ENCODE measurements at regions not wholly inside any gene's neighbourhood (a gene's known extent, or its start where the extent isn't known, plus 50 kb on each side); places are given as distances from the start of the nearest gene placed in this dataset.

DNA sequence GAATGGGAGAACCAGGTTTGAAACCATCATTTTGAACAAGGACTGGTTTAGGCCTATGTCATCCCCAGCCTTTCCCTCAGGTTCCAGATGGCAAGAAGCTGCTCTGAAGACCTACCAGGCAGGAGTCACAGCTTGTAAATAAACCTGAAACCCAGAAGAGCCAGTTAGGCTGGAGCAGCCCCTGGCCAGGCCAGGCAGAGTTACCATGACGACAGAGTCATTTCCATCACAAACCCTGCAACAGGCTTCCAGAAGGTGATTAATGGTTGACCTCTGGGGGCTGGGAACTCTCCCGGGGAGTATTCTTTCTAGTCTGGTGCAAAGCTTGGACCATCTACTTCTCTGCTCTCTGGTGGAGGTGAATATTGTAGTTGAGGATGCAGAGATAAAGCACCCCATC lies 164.1 kb upstream of the NCAM1 start:
- DNase-seq, result no peak

DNA sequence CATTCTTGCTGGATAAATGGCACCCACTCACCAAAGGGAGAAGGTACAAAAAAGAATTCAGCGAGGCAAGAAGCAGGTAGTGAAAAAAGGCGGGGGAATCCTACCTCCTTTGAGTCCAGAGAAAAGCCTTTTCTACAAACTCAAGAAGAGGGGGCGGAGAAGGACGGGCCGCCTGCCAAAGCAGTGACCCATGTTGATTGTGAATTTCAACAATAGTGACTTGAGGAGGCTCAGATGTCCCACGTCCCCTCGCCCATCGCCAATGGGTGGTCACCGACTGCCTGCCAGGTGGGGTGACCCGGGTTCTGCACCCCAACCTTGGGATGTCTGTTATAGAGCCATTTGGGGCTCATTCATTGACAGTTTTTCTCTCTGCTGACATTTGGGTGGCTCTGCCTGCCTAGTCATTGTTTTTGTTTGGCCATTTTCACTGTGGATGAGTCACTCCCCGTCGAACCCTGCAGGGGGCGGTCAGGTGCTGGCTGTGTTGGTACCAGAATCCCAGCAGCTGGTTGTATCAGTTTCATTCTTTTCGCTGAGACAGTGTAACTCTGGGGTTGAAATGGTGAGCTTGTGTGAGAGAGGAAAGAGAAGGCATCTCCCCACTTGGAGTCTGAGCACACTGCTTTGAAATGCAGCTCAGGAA lies 163.4 kb upstream of the NCAM1 start:
- peak; percentile 22 for DNase-seq

DNA sequence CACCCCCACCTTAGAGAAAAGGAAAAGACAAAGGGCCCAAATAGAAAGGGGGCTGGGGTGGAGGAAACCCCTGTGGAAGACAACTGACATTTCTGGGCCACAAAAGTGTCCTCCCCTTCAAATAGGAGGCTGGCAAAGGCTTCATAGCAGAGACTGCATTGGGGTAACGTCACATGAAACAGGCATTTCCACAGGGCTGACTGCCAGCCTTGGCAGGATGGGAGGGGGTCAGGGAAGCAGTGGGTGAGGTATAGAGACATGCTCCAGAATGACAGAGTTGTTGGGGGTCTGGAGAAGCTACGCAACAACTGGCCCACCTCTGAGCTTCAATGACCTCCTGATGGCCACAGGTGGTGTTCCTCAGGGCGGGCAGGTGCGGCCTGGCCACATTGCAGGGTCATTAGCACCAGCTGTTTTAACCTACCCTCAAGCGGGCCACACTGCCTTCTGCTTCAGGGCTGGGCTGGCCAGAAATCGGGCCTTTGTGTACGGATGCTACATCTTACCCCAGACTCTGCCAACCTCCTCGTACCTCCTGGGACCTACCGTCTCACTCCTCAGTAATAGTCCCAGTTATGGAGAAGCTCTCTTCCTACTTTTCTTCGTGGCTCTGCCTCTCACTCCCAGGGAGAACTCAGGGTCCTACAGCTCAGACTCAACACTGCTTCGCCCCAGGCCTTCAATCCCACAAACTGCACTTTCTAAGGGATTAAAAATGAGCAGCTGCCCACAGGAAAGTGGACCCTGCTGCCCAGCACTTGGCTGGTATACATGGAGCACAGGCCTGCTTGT lies 160.0 kb upstream of the NCAM1 start:
- no peak for DNase-seq

DNA sequence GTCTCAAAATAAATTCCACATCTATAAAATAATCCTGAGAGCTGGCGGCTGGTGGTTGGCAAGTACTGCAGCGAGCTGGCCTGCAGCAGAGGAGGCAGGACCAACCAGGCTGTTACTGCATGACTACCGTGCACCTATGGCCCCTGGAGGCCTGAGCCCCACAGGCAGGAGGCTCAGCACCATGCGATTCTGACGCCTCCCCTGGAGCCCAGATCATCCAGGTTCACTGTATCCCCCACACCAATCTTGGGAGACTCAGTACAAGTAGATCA lies 159.5 kb upstream of the NCAM1 start:
- DNase-seq, result no peak

DNA sequence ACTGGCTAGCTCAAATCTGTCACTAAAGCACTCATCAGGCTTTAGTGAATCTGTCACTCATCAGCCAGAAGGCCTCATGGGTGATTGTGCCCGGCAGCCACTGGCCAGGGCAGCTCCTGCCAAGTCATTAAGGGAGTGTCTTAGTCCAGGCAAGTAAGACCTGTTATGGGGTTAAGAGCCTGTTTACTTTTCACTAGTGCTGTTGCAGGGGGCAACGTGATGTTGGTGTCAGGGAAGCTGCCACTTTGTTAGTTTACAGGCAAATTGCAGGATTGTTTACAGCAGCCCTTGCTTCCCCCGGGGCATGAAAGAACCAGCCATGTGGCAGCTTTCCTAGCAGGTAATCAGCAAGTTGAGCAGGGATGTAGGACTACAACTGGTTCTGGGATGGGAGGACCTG lies 155.6 kb upstream of the NCAM1 start:
- no peak for DNase-seq

DNA sequence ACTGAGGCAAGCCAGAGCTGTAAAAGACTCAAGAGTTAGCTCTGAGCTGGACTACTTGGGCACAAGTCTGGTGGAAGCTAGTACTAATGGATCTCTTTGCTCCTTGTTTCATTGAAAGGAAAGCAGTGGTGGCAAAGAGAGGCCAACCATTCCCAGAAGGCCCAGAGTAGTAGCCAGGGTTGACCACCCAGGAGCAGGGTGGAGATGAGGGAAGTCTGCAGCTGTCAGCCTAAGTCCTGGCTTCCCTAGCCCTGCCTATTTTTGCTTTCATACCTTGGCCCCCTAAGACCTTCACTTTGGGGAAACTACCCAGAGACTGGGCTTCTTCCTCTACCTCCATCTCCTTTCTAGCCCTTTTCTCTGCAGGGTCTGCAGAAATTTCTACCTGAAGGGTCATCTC lies 155.0 kb upstream of the NCAM1 start:
- DNase-seq, result no peak

DNA sequence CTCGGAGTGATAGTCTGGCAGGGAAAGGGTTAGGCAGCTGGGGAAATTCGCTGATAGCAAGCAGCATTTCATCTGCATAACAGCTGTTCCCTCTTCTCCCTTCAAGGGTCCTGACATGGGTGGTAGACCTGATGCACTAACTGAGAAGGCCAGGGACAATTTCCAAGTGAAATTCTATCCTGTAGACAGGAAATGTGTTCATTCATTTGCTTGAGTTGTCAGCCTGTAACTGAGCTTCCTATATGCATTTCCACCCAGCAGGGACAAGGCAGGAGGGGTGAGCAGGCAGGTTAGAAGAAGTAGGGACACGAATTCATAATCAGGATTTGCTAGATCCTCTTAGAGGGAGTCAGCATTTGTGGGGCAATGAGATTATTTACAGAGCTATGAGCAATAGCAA lies 154.3 kb upstream of the NCAM1 start:
- DNase-seq, result no peak

DNA sequence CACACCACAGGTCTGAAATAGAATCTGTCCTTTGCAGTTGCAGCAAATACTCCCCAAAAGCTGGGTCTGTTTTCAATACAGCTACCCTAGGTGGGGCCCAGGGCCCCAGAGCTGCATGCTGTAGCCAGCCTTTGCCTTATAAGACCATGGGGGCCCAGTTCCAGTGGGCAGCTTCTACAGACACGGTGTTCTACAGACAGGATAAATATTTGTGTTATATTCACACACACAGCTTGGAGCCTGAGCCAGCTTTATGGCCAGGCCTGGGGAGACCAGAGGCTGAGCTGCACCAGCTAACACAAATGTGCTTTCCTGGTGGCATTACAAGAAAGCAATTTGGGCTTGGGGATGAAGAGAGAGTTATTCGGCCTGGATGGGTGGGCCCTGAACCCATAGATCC lies 151.8 kb upstream of the NCAM1 start:
- no peak for DNase-seq

DNA sequence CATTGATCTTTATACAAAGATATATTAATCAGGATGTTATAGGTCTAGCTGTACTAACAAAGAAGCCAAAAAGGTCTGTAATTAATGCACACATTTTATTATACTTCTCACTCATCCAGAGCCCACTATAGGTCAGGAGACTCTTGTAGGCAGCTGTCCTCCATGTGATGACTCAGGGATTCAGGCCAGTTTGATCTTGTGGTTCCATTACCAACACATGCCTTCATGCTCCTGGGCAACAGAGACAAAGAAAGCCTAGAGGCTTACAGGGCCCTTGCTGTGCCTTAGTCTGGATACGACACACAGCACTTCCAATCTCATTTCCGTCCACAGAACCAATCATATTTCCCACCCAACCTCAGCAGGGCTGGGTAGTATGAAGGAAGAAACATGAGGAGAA lies 150.3 kb upstream of the NCAM1 start:
- no peak for DNase-seq

DNA sequence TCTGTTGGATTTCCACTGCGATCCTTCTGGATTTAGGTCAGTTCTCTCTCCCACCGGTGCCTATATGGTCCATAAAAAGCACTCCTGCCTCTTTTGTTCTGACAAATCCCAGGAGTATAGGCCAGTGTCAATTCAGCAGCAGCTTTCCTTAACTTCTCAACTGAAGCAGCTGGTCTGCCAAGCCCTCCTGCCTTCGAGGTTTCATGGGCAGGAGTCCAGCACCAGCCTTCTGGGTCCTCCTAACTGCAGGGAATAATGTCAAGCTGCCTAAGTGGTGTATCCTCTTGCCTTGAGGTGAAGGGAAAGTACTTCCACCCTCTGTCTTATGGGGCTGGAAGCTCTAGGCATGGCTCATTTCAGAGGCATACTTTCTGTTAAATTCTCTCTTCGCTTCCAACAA lies 149.4 kb upstream of the NCAM1 start:
- DNase-seq, result no peak

DNA sequence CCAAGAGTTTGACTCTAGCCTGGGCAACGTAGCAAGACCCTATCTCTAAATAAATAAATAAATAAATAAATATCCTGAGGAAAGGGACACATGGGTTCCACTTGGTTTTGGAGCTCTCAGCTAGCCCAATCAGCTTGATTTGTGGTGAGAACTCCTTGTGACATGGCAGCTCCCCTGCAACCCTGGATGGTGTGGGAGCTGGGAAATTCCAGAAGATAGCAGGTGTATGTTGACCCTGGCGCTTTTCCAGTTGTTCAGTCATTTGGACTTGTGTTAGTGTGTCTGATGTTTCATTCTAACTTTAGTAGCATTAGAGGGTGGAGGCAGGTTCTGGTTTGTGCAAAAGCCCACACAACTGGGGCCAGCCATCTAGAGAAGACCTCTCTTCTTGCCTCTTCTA lies 148.5 kb upstream of the NCAM1 start:
- no peak for DNase-seq

DNA sequence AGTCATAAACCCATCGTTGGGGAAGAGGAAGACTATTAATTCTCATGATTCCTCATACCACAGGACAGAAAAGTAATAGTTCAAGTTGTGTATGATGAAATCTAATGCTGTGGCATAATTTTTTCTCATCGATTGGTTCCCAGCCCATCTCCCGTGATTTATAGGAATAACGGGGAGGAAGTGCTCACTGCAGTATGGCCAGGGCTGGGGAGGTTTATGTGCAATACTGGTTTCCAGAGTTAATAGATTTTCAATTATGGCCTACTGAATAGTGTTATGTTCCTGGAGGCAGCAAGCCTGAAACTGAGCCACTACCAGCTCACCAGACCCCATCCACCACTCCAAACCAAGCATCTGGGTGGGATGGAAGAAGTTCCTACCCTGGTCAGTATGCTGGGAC lies 147.1 kb upstream of the NCAM1 start:
- no peak for DNase-seq

DNA sequence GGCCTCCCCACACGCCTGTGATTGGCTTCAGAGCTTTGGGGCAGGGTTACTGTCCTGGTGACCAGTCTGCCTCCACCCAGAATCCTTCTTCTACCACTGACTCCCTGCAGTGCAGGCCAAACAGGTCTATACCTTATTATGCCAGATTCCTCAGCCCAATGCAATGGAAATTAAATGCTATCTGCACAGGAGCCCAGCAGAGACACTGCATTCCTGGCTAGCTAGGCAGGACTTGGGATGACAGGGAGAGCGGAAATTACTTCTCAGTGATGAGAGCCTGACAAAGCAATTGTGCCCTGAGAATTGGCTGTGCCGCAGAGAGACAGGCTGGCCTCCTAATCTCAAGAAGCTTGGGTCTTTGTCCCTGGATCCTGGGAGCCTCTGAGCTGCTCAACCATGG lies 143.8 kb upstream of the NCAM1 start:
- DNase-seq, result no peak

DNA sequence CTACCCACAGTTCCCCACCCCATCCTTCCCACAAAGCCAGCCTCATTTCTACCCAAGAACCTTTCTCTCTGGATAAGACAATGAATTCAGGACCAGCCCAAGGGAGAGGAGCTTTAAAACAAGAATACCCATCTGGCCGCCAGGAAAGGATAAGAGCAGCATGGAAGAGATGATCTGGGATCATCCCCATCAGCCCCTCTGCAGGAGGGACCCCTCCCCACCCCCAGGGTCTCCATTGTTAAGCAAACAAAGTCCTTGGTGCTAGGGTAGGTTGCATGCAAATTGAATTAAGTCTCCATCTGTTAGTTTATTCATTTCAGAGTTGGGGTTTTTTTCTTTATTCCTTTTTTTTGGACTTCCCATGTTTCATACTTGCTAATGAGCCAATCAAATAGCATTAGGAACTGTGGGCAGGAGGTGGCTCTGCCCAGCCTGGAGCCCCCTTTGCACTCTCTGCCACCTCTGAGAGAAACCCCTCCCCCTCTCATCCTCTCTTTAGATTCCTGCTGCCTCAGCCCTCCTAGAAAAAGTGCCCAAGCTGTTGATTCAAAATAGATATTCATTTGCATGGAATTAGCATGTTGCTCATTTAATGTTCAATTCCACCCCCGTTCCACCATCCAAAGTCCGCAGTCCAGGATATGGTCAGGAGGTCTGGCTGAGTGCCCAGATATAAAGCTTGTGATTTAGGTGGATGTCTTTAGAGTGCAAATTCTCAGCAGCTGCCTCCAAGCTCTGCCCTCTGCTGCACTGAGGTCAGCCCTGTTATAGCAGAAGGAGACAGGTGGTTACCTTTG lies 138.5 kb upstream of the NCAM1 start:
- DNase-seq, result no peak

DNA sequence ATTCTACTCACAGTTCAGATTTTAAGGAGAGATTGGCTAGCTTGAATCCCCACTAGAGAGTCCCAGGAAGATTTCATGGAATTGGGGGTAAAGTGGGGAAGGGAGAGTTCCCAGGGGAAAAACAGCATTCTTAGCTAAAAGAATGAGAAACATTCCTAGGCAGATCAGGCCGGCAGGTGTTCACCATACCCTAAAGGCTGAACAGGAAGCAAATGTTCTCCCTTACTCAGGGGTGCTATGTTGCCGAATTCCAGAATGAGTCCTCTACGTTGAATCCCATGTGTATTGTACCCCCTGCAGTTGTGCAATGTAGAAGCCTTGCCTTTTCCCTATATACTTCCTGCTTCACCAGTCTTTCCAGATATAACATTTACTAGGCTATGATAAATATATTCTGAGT lies 135.2 kb upstream of the NCAM1 start:
- no peak for DNase-seq

DNA sequence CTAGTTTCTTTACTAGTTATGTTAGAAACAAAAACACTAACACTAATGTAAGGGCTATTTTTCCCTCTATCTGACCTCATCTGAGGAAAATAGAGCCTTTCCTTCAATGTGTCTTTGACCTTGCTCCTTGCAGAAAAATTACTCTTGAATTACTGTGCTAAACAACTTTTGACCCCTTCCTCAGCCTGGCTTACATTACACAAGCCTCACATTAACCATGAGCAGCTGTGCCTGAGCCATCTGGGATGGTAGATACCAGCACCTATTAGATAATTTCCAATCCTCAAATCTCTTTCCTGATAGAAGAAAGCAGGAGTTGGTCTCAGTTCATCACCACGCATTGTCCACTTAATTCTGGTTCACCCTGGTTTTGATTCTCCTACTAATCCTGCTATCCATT lies 134.4 kb upstream of the NCAM1 start:
- DNase-seq, result no peak

DNA sequence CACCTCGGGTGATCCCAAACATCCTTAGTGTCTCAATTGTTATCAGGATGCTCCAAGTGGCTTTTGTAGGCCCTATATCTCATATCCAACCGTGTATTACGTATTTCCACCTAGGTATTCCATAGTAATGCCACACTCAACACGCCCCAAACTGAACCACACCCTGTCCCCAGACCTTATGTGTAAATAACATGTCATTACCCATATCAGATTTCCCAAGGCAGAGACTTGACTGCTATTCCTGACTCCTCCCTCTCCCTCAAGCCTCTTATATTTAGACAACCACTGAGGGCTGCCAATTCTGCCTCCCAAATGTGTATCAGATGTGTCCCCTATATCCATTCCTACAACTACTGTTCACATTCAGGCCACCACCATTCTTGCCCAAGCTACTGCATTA lies 132.8 kb upstream of the NCAM1 start:
- no peak for DNase-seq

DNA sequence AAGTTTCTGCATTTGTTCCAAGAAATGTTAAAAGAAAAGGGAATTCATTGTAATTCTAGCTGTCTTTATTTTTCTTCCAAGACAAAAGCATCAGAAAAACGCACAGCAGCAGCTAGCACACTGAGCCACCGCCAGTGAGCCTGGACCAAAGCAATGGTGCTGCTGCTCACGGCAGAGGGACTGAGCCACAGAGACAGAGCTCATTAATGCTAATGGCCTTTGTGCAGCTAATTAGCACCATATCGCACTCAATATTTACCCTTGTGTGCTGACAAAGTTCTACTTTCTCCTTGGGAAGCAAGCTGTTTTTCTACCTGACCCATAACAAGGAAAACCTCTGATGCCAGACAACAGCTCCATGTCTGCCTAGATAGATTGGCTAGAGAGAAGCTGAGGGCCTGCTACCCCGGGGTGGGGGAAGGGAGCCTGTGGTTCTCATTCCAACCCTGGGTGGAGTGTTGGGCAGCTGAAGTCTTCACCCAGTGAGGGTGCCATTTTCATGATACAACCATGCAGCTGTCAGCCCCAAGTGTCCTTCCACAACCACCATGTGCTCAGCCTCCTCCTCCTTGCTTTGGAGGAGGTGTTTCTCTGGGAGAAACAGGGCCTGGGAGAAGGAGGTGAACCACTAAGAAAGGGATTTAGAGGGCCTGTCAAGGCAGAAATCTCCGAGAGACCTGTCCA lies 131.1 kb upstream of the NCAM1 start:
- no peak for DNase-seq

DNA sequence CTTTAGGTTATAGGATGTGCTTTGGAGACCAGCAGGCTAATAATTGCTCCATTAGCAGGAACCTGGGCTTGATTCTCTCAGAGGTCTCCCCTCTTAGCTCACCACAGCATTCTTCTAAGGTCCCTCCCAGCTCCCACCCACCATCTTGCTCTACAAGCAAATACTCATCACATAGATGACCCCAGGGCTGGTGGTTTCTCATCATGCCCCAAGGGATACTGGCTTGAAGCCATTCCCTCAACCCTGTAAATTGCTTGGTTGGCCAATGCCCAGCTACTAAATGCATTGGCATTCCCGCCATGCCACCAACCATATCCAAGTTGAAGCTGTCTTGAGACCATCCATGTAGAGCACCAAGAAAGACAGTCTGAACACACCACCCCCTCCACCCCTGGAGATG lies 130.2 kb upstream of the NCAM1 start:
- no peak for DNase-seq

DNA sequence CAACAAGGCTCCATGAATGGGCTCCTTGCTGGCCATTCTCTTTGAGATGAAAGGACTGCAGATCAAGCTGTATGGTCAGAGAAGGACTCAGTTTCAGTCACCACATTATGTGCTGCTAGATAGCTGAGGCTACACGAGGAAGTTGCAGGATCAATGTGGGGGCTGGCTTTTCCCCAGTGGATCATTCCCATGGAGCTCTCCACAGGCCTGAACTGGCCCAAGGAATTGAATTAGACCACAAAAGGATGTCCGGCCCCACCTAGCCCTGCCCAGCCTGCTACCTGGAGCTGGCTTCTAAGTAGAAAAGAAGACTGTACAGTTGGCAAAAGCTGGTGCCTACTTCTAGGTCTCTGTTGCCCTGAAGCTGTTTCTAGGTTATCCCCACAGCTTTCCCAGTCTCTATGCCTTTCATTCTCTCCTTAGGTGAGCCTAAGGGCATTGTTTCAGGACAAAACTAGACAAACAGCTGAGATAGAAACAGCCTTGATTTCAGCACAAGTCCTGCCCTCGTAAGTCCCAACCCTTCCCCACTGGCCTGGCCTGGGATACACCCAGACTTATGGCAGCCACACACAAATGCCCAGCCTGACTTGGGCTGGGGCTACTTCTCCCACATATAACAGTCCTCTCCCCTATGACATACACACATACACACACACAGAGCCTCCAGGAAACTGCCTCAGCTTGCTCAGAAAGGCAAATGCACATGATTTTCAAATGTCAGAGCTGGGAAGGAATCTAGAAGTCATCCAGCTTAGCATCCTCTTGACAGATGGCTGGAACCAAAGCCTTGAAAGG lies 129.1 kb upstream of the NCAM1 start:
- DNase-seq, result no peak

DNA sequence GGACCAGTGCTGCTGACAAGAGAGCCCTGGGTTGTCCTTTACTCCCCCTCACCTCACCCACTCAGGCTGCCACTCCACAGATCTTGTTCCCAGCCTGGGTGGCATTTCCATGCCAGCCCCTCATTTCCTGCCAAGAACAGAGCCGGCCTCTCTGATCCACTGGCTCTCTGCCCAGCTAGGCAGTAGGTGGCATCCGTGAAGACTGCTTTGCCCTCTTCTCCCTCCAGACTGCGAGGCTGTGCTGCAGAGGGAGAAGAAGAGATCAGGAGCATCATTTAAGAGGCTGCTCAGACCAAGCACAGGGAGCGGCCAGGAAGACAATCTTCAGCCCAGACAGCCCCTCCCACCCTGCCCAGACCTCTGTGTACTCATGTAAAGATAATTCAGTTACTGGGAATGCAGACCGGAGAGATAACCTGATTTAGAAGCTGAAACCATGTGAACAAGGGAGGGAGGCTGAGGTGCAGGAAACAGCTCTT lies 126.9 kb upstream of the NCAM1 start:
- DNase-seq, result no peak

DNA sequence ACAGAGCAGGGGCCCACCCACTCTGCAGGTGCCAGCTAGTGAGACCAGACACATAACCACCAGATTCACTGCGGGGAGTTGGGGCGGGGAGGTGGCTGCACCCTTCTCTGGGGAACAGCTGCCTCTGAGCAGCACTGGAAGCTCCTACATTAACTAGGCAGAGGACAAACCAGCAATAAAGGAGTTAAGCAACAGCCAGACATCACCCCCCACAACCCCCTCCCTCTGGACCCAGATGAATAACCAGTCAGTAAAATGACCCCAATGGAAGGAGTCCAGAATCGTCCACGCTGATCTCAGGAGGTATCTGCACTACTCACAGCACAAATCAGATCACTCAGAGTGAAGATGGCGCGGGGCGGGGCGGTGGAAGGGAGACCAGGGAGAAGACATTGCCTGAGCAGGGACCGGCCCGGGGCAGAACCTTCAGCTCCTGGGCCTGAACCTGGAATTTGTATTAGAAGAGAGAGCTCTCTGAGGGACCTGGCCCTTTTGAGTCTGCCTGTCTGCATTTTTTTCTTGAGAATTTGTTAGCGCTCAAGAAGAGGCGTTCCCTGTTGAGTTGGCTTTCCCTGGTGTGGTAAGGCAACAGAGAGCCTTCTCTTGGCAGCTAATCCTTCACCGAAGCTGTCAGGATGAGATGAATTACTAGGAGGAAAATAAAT lies 125.5 kb upstream of the NCAM1 start:
- DNase-seq, result no peak
